ENCODE measurements at regions not wholly inside any gene's neighbourhood (a gene's known extent, or its start where the extent isn't known, plus 50 kb on each side); places are given as distances from the start of the nearest gene placed in this dataset.

GRCh38 chr5:126351153-126351552 is 72.1 kb upstream of the GRAMD2B start:
- H3K27me3 ChIP-seq (ENCODE audit: control insufficient read depth in 3 of 3, insufficient read depth in 3 of 3, low read length in 2 of 3) = no peaks in the 10 kb centered on the region
- no peak overlapping the region for H3K4me3 ChIP-seq
- 75 to 85% methylated on average over 1 of the region's 1 CpG for WGBS, 2 donors
- peaks cover 0 to 11% (median 5%) of the 10 kb centered on the region in 5 donors for H3K4me1 ChIP-seq (ENCODE audit: control insufficient read depth in 5 of 5, insufficient read depth in 5 of 5, low read length in 5 of 5)
- TF ChIP-seq CTCF (IDR thresholded peaks at IDR 0.05; ENCODE audit: control extremely low read depth, extremely low read depth) = no peak
- no peak overlapping the region for H3K9ac ChIP-seq (ENCODE audit: insufficient read depth in 1 of 2, low read length in 2 of 2)
- no peaks in the 10 kb centered on the region for H3K9me3 ChIP-seq (ENCODE audit: control insufficient read depth in 4 of 4, insufficient read depth in 3 of 4, low read length in 3 of 4)
- ATAC-seq (ENCODE audit: insufficient read depth, low FRiP score) (no peak), DNase-seq (no peak)
- H3K36me3 ChIP-seq (ENCODE audit: control insufficient read depth in 4 of 4, insufficient read depth in 4 of 4, low read length in 4 of 4) = no peaks in the 10 kb centered on the region
- peak overlapping the region in 1 of 2 donors; percentile 5 for H3K27ac ChIP-seq (ENCODE audit: low read depth in 1 of 2, low read length in 1 of 2)

GRCh38 chr5:126354012-126354857 is 69.0 kb upstream of the GRAMD2B start:
- Histone ChIP-seq H3K9me3 (ENCODE audit: control insufficient read depth in 4 of 4, insufficient read depth in 3 of 4, low read length in 3 of 4) (no peaks in the 10 kb centered on the region), H3K36me3 (ENCODE audit: control insufficient read depth in 4 of 4, insufficient read depth in 4 of 4, low read length in 4 of 4) (no peaks in the 10 kb centered on the region), H3K9ac (ENCODE audit: insufficient read depth in 1 of 2, low read length in 2 of 2) (peak overlapping the region in 1 of 2 donors; percentile 51), H3K27ac (ENCODE audit: low read depth in 1 of 2, low read length in 1 of 2) (no peak overlapping the region), H3K4me3 (no peak overlapping the region), H3K27me3 (ENCODE audit: control insufficient read depth in 3 of 3, insufficient read depth in 3 of 3, low read length in 2 of 3) (no peaks in the 10 kb centered on the region), H3K4me1 (ENCODE audit: control insufficient read depth in 5 of 5, insufficient read depth in 5 of 5, low read length in 5 of 5) (peaks cover 0 to 7% (median 5%) of the 10 kb centered on the region in 5 donors)
- ATAC-seq (ENCODE audit: insufficient read depth, low FRiP score) = peak; percentile 51
- peak; percentile 10 for TF ChIP-seq CTCF (IDR thresholded peaks at IDR 0.05; ENCODE audit: control extremely low read depth, extremely low read depth)
- peak in 2 of 3 donors; percentile 89 to 90 for DNase-seq
- WGBS, 2 donors = 24 to 27% methylated on average over 6 of the region's 6 CpGs

GRCh38 chr5:126354858-126355731 is 68.1 kb upstream of the GRAMD2B start:
- H3K4me3 ChIP-seq = no peak overlapping the region
- H3K9me3 ChIP-seq (ENCODE audit: control insufficient read depth in 4 of 4, insufficient read depth in 3 of 4, low read length in 3 of 4) = no peaks in the 10 kb centered on the region
- no peak overlapping the region for H3K9ac ChIP-seq (ENCODE audit: insufficient read depth in 1 of 2, low read length in 2 of 2)
- H3K27ac ChIP-seq (ENCODE audit: low read depth in 1 of 2, low read length in 1 of 2) = no peak overlapping the region
- whole genome bisulfite sequencing, 2 donors = 54 to 58% methylated on average over 5 of the region's 5 CpGs
- peaks cover 0 to 6% (median 5%) of the 10 kb centered on the region in 5 donors for H3K4me1 ChIP-seq (ENCODE audit: control insufficient read depth in 5 of 5, insufficient read depth in 5 of 5, low read length in 5 of 5)
- no peak for DNase-seq
- H3K36me3 ChIP-seq (ENCODE audit: control insufficient read depth in 4 of 4, insufficient read depth in 4 of 4, low read length in 4 of 4) = no peaks in the 10 kb centered on the region
- no peaks in the 10 kb centered on the region for H3K27me3 ChIP-seq (ENCODE audit: control insufficient read depth in 3 of 3, insufficient read depth in 3 of 3, low read length in 2 of 3)
- TF ChIP-seq CTCF (IDR thresholded peaks at IDR 0.05; ENCODE audit: control extremely low read depth, extremely low read depth) = no peak
- no peak for ATAC-seq (ENCODE audit: insufficient read depth, low FRiP score)

Measured in lung (tissue), 11 donors.